Vagina (tissue), 2 donors: ENCODE measurements at regions not wholly inside any gene's neighbourhood (a gene's known extent, or its start where the extent isn't known, plus 50 kb on each side); places are given as distances from the start of the nearest gene placed in this dataset.

ENCODE experiments used
- CTCF ChIP-seq, 3 experiments: fragments of 450-650 bp in 2 of 3; fragments of 200-600 bp in 1 of 3; sonication (generic) in 1 of 3; IDR thresholded peaks; one replicate each; pipeline ENCODE4 v1.5.1; 2017 to 2019; ENCODE audit warnings: antibody characterized with exemption in 3 of 3, mild to moderate bottlenecking in 2 of 3, moderate library complexity in 2 of 3
- POLR2A ChIP-seq, 2 donors: fragments of 450-650 bp; IDR thresholded peaks; one replicate each; pipeline ENCODE4 v1.6.1; 2017; ENCODE audit warnings: antibody characterized with exemption in 2 of 2, mild to moderate bottlenecking in 2 of 2, moderate library complexity in 2 of 2

GRCh38 chr2:83640506-83640905, 818.6 kb downstream of the SUCLG1 start:
- TF ChIP-seq CTCF (IDR thresholded peaks at IDR 0.05) = no peak
- no peak for TF ChIP-seq POLR2A (IDR thresholded peaks at IDR 0.05)
